ENCODE measurements at regions not wholly inside any gene's neighbourhood (a gene's known extent, or its start where the extent isn't known, plus 50 kb on each side); places are given as distances from the start of the nearest gene placed in this dataset.

GRCh38 chr10:33101392-33101787 is 143.4 kb upstream of the ITGB1 start:
- Mint-ChIP-seq H3K27ac (ENCODE audit: unreplicated experiment) (no peak overlapping the region), H3K4me3 (ENCODE audit: unreplicated experiment) (no peak overlapping the region), H3K4me1 (ENCODE audit: unreplicated experiment) (no peaks in the 10 kb centered on the region), H3K36me3 (ENCODE audit: unreplicated experiment) (no peaks in the 10 kb centered on the region), H3K27me3 (ENCODE audit: unreplicated experiment) (no peaks in the 10 kb centered on the region), H3K9me3 (ENCODE audit: unreplicated experiment) (peaks cover 12% of the 10 kb centered on the region)
- no peak for TF ChIP-seq CTCF (IDR thresholded peaks at IDR 0.05)
- no peak for DNase-seq (ENCODE audit: extremely low spot score, unreplicated experiment)

- Mint-ChIP-seq H3K27me3 (ENCODE audit: unreplicated experiment) (no peaks in the 10 kb centered on the region), H3K9me3 (ENCODE audit: unreplicated experiment) (peaks cover 12% of the 10 kb centered on the region), H3K36me3 (ENCODE audit: unreplicated experiment) (no peaks in the 10 kb centered on the region), H3K4me3 (ENCODE audit: unreplicated experiment) (no peak overlapping the region), H3K27ac (ENCODE audit: unreplicated experiment) (no peak overlapping the region), H3K4me1 (ENCODE audit: unreplicated experiment) (no peaks in the 10 kb centered on the region)
- no peak for TF ChIP-seq CTCF (IDR thresholded peaks at IDR 0.05)
- no peak for DNase-seq (ENCODE audit: extremely low spot score, unreplicated experiment)
These were observed 142.9 kb upstream of the ITGB1 start for GRCh38 chr10:33100781-33101391.

- DNase-seq (ENCODE audit: extremely low spot score, unreplicated experiment), result no peak
- Mint-ChIP-seq H3K4me1 (ENCODE audit: unreplicated experiment) (no peaks in the 10 kb centered on the region), H3K4me3 (ENCODE audit: unreplicated experiment) (no peak overlapping the region), H3K9me3 (ENCODE audit: unreplicated experiment) (peaks cover 16% of the 10 kb centered on the region), H3K27ac (ENCODE audit: unreplicated experiment) (no peak overlapping the region), H3K27me3 (ENCODE audit: unreplicated experiment) (no peaks in the 10 kb centered on the region), H3K36me3 (ENCODE audit: unreplicated experiment) (peaks cover 2% of the 10 kb centered on the region)
- TF ChIP-seq CTCF (IDR thresholded peaks at IDR 0.05), result no peak
These were observed 141.7 kb upstream of the ITGB1 start for GRCh38 chr10:33099748-33100147.

- Mint-ChIP-seq H3K4me1 (ENCODE audit: unreplicated experiment) (no peaks in the 10 kb centered on the region), H3K4me3 (ENCODE audit: unreplicated experiment) (no peak overlapping the region), H3K9me3 (ENCODE audit: unreplicated experiment) (peaks cover 18% of the 10 kb centered on the region), H3K36me3 (ENCODE audit: unreplicated experiment) (peaks cover 4% of the 10 kb centered on the region), H3K27me3 (ENCODE audit: unreplicated experiment) (no peaks in the 10 kb centered on the region), H3K27ac (ENCODE audit: unreplicated experiment) (no peak overlapping the region)
- no peak for DNase-seq (ENCODE audit: extremely low spot score, unreplicated experiment)
- no peak for TF ChIP-seq CTCF (IDR thresholded peaks at IDR 0.05)
These were observed 141.1 kb upstream of the ITGB1 start for GRCh38 chr10:33098951-33099663.

Measured in osteocyte (in vitro differentiated cells).